ENCODE measurements at regions not wholly inside any gene's neighbourhood (a gene's known extent, or its start where the extent isn't known, plus 50 kb on each side); places are given as distances from the start of the nearest gene placed in this dataset.

- TF ChIP-seq CTCF (IDR thresholded peaks at IDR 0.05; ENCODE audit: insufficient read depth, low read length) (no peak), POLR2AphosphoS5 (IDR thresholded peaks at IDR 0.05; ENCODE audit: low read depth) (no peak), GABPA (IDR thresholded peaks at IDR 0.05; ENCODE audit: low read depth) (no peak)
Observed at GRCh38 chr13:89072979-89073378, 1401.8 kb downstream of the SLITRK5 start.
